PC-3 (cell line): ENCODE measurements at regions not wholly inside any gene's neighbourhood (a gene's known extent, or its start where the extent isn't known, plus 50 kb on each side); places are given as distances from the start of the nearest gene placed in this dataset.

Experiments
- ATAC-seq: fragments of 200-7000 bp; cut with Tn5 transposase; 2 replicates; pipeline ENCODE4 v1.9.1; 2020; ENCODE audit warnings: mild to moderate bottlenecking, moderate library complexity
- BruUV-seq: library from RNA; stranded (reverse); fragments of 400-500 nt; replicated peaks from 2 replicates; lab custom pipeline; 2021; lab: Mats Ljungman, UMichigan
- CTCF ChIA-PET: fragments of 300-600 bp; sonication (Branson Sonifier 250); formaldehyde crosslinking; loops from one replicate; lab custom pipeline; 2022; ENCODE audit warnings: antibody characterized with exemption; lab: Charles Lee
- POLR2A ChIA-PET: fragments of 300-600 bp; sonication (Branson Sonifier 250); formaldehyde crosslinking; loops from one replicate; lab custom pipeline; 2022; ENCODE audit warnings: antibody characterized with exemption; ENCODE audit not compliant: unreplicated experiment; lab: Charles Lee
- DNase-seq: peaks from one replicate; pipeline ENCODE4 v3.0.0-alpha.2; 2015
- H2AFZ ChIP-seq: fragments of 300-600 bp; sonication (generic); 2 replicates; pipeline ENCODE4 v1.6.0; 2016; ENCODE audit warnings: antibody characterized with exemption, low read length
- H3F3A ChIP-seq: fragments of 300-600 bp; sonication (generic); one replicate; pipeline ENCODE4 v1.6.0; 2017; ENCODE audit warnings: antibody characterized with exemption, low read length, control low read depth, mild to moderate bottlenecking; ENCODE audit not compliant: unreplicated experiment
- H3K27ac ChIP-seq: fragments of 300-600 bp; sonication (generic); 2 replicates; pipeline ENCODE4 v1.5.1; 2016; ENCODE audit warnings: mild to moderate bottlenecking, low read length
- H3K27me3 ChIP-seq: fragments of 300-600 bp; sonication (generic); 2 replicates; pipeline ENCODE4 v1.6.1; 2016; ENCODE audit warnings: low read length, mixed read lengths
- H3K36me3 ChIP-seq: fragments of 300-600 bp; sonication (generic); 2 replicates; pipeline ENCODE4 v1.6.1; 2016; ENCODE audit warnings: low read depth, mixed run types, low read length, mixed read lengths
- H3K4me1 ChIP-seq: fragments of 300-600 bp; sonication (generic); 2 replicates; pipeline ENCODE4 v1.5.1; 2016; ENCODE audit warnings: low read length; ENCODE audit not compliant: insufficient read depth
- H3K4me2 ChIP-seq: fragments of 300-600 bp; sonication (generic); 2 replicates; pipeline ENCODE4 v1.6.0; 2016; ENCODE audit warnings: low read length
- H3K4me3 ChIP-seq: fragments of 300-600 bp; sonication (generic); 2 replicates; pipeline ENCODE4 v1.5.1; 2016; ENCODE audit warnings: mild to moderate bottlenecking, low read length, mixed read lengths
- H3K79me2 ChIP-seq: fragments of 300-600 bp; sonication (generic); 2 replicates; pipeline ENCODE4 v1.6.1; 2017; ENCODE audit warnings: low read length, mixed read lengths
- H3K9ac ChIP-seq: fragments of 300-600 bp; sonication (generic); 2 replicates; pipeline ENCODE4 v1.6.0; 2016; ENCODE audit warnings: mild to moderate bottlenecking, low read length
- H3K9me2 ChIP-seq: fragments of 300-600 bp; sonication (generic); replicated peaks from 2 replicates; pipeline ENCODE4 v1.6.1; 2016; ENCODE audit warnings: mixed run types, low read length, mixed read lengths
- H3K9me3 ChIP-seq: fragments of 300-600 bp; sonication (generic); 2 replicates; pipeline ENCODE4 v1.6.1; 2016; ENCODE audit warnings: low read length, mixed read lengths
- H4K20me1 ChIP-seq: fragments of 300-600 bp; sonication (generic); 2 replicates; pipeline ENCODE4 v1.6.1; 2016; ENCODE audit warnings: low read length, mixed read lengths
- EZH2 ChIP-seq: fragments of 300-600 bp; sonication (generic); IDR thresholded peaks from one replicate; pipeline ENCODE4 v1.6.1; 2017; ENCODE audit warnings: antibody characterized with exemption, mild to moderate bottlenecking, low read length; ENCODE audit not compliant: unreplicated experiment
- EZH2phosphoT487 ChIP-seq: fragments of 300-600 bp; sonication (generic); IDR thresholded peaks from 2 replicates; pipeline ENCODE4 v1.6.1; 2018; ENCODE audit warnings: mild to moderate bottlenecking, antibody characterized with exemption, low read length, borderline replicate concordance
- intact Hi-C: fragments of 100-400 bp; cut with micrococcal nuclease; formaldehyde crosslinking; loops from 2 replicates; pipeline ENCODE4 v1.9.0; 2023
- TF ChIP-seq, protein P1 (sequence below): fragments of 300-600 bp; sonication (generic); conservative IDR thresholded peaks from 2 replicates; pipeline ENCODE4 v1.5.1; 2017; ENCODE audit warnings: antibody characterized with exemption, low read depth, mild to moderate bottlenecking, low read length

GRCh38 chr3:170699158-170700053 is 113.5 kb upstream of the SLC7A14 start:
- no peak overlapping the region for H3K4me3 ChIP-seq
- POLR2A ChIA-PET, result interaction anchor here (0.6 kb wide), 1 partner anchor 614 kb away, joined by 5 read pairs; no protein-coding TSS in a partner anchor
- CTCF ChIA-PET, result interaction anchor here (1.2 kb wide), 1 partner anchor 112 kb away, joined by 3 read pairs; no protein-coding TSS in a partner anchor
- no peaks in the 10 kb centered on the region for H3K9me3 ChIP-seq
- H3K27me3 ChIP-seq, result no peaks in the 10 kb centered on the region
- H3K36me3 ChIP-seq, result no peaks in the 10 kb centered on the region
- H2AFZ ChIP-seq, result no peak overlapping the region
- no peaks in the 10 kb centered on the region for H3K9me2 ChIP-seq
- no peak overlapping the region for H3K9ac ChIP-seq
- no TSS peak for BruUV-seq
- H3K27ac ChIP-seq, result no peak overlapping the region
- H4K20me1 ChIP-seq, result no peaks in the 10 kb centered on the region
- H3K79me2 ChIP-seq, result no peaks in the 10 kb centered on the region
- DNase-seq, result no peak
- no peak for ATAC-seq
- TF ChIP-seq EZH2, result no peak
- TF ChIP-seq, protein P1, sequence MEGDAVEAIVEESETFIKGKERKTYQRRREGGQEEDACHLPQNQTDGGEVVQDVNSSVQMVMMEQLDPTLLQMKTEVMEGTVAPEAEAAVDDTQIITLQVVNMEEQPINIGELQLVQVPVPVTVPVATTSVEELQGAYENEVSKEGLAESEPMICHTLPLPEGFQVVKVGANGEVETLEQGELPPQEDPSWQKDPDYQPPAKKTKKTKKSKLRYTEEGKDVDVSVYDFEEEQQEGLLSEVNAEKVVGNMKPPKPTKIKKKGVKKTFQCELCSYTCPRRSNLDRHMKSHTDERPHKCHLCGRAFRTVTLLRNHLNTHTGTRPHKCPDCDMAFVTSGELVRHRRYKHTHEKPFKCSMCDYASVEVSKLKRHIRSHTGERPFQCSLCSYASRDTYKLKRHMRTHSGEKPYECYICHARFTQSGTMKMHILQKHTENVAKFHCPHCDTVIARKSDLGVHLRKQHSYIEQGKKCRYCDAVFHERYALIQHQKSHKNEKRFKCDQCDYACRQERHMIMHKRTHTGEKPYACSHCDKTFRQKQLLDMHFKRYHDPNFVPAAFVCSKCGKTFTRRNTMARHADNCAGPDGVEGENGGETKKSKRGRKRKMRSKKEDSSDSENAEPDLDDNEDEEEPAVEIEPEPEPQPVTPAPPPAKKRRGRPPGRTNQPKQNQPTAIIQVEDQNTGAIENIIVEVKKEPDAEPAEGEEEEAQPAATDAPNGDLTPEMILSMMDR, result no peak
- TF ChIP-seq EZH2phosphoT487, result no peak
- H3K4me1 ChIP-seq, result peaks cover 26% of the 10 kb centered on the region
- H3F3A ChIP-seq, result no peaks in the 10 kb centered on the region
- intact Hi-C loops, result loop anchor here (5.0 to 10.0 kb wide), 2 partner anchors 113 to 285 kb away; partner anchors contain the start of gene CLDN11
- no peak overlapping the region for H3K4me2 ChIP-seq

DNA sequence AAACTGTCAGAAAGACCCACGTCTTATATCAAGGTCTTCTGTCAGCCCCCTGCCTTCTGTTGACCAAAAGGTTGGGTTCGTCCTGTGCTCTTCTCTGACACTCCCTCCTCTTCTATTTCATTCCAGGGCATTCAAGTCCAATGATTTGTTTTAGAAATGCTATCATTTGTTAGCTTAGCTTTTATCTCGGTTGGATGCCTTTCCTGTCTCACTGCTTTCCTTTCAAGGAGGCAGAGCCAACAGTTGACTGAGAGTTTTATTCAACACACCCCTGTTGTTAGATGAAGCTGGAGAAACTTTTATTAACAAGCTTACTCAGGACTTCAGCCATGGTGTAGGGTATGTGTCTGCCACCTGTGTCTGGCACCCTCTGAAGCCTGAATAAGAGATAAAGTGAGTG is 112.0 kb upstream of the SLC7A14 start:
- TF ChIP-seq EZH2, result no peak
- TF ChIP-seq, protein P1, result no peak
- no peak for TF ChIP-seq EZH2phosphoT487
- Histone ChIP-seq H3K9me3 (no peaks in the 10 kb centered on the region), H3K27ac (no peak overlapping the region), H3K9ac (no peak overlapping the region), H3K4me3 (no peak overlapping the region), H4K20me1 (no peaks in the 10 kb centered on the region), H3K4me2 (no peak overlapping the region), H3K36me3 (no peaks in the 10 kb centered on the region), H3K4me1 (peaks cover 25% of the 10 kb centered on the region), H3K9me2 (no peaks in the 10 kb centered on the region), H3K27me3 (no peaks in the 10 kb centered on the region), H2AFZ (no peak overlapping the region), H3K79me2 (no peaks in the 10 kb centered on the region), H3F3A (no peaks in the 10 kb centered on the region)
- no peak for ATAC-seq
- no TSS peak for BruUV-seq
- POLR2A ChIA-PET, result no interaction called here
- no peak for DNase-seq
- intact Hi-C loops, result loop anchor here (5.0 to 10.0 kb wide), 2 partner anchors 114 to 283 kb away; partner anchors contain the start of gene CLDN11
- CTCF ChIA-PET, result interaction anchor here (1.2 kb wide), 1 partner anchor 114 kb away, joined by 3 read pairs; no protein-coding TSS in a partner anchor
